ENCODE measurements at regions not wholly inside any gene's neighbourhood (a gene's known extent, or its start where the extent isn't known, plus 50 kb on each side); places are given as distances from the start of the nearest gene placed in this dataset.

DNA sequence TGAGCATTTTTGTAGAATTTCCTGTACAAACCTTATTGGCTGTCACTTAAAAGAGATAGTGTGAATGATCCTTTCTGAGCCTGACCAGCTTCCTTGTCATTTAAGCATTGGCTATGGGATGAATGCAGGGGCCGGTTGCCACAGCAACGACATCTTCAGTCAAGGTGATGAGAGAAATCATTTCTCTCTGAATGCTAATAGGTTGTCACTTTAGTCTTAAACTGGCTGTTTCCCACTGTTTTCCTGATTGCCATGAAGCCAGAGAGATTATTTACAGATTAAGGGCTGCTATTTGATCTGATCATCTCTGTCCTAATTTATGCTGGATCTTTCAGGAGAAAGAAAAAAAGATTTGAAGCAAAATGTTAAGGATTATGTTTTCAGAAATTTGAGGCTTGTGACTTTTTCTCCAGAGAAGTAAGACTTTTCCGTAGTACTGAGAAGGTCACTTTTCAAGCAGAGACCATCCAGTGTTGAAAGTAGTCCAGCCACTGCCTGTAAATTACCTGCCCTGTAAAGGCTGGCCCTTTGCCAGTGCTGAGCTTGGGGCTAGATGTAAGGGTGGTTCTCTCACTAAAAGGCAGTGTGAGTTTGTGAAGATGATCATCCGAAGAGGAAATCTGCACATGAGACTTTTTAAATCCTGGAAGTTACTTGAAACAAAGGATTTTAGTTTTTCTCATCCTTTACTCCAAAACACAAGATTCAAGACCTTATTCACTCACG is 235.6 kb downstream of the DACT1 start:
- RAD21 ChIA-PET (ENCODE audit: low non-redundant PET in 1 of 2, low total read pairs in 2 of 2, uncharacterized antibody in 2 of 2, unreplicated experiment in 2 of 2) = no interaction called here
- Histone ChIP-seq H3K9ac (ENCODE audit: low read length) (no peak overlapping the region), H2AFZ (ENCODE audit: low read depth, low read length, poor library complexity, severe bottlenecking) (no peak overlapping the region), H3K79me2 (ENCODE audit: insufficient read depth, low read length) (no peaks in the 10 kb centered on the region), H3K36me3 (ENCODE audit: control insufficient read depth in 1 of 2, insufficient read depth in 2 of 2, low read length in 2 of 2) (no peaks in the 10 kb centered on the region), H3K27ac (ENCODE audit: low read depth, low read length) (no peak overlapping the region), H3K9me3 (ENCODE audit: control insufficient read depth in 1 of 2, insufficient read depth in 1 of 2, low read depth in 1 of 2, low read length in 2 of 2) (no peaks in the 10 kb centered on the region), H3K4me3 (replicated peaks in 1 of 2; ENCODE audit: low read depth in 1 of 2, low read length in 2 of 2) (no peak overlapping the region), H3K9me2 (ENCODE audit: insufficient read depth) (no peaks in the 10 kb centered on the region), H3K4me1 (ENCODE audit: control insufficient read depth in 1 of 2, insufficient read depth in 2 of 2, low read length in 2 of 2) (peaks cover 0 to under 1% of the 10 kb centered on the region in 2 experiments; a peak in 1 of 4 replicates), H3K4me2 (ENCODE audit: low read length) (no peak overlapping the region), H4K20me1 (ENCODE audit: insufficient read depth) (no peaks in the 10 kb centered on the region), H3K27me3 (ENCODE audit: insufficient read depth, low read length) (no peaks in the 10 kb centered on the region)
- CTCF ChIA-PET = no interaction called here
- POLR2A ChIA-PET = no interaction called here
- DNase-seq (ENCODE audit: low read depth, low spot score) (no peak), ATAC-seq (no peak)
- no TSS peak for BruUV-seq (replicated peaks)
- TF ChIP-seq RAD21 (IDR thresholded peaks at IDR 0.05; ENCODE audit: low read depth) (no peak), ELF1 (IDR thresholded peaks at IDR 0.05; ENCODE audit: borderline replicate concordance, low read depth) (no peak)
- TF ChIP-seq, protein P1, sequence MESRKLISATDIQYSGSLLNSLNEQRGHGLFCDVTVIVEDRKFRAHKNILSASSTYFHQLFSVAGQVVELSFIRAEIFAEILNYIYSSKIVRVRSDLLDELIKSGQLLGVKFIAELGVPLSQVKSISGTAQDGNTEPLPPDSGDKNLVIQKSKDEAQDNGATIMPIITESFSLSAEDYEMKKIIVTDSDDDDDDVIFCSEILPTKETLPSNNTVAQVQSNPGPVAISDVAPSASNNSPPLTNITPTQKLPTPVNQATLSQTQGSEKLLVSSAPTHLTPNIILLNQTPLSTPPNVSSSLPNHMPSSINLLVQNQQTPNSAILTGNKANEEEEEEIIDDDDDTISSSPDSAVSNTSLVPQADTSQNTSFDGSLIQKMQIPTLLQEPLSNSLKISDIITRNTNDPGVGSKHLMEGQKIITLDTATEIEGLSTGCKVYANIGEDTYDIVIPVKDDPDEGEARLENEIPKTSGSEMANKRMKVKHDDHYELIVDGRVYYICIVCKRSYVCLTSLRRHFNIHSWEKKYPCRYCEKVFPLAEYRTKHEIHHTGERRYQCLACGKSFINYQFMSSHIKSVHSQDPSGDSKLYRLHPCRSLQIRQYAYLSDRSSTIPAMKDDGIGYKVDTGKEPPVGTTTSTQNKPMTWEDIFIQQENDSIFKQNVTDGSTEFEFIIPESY (IDR thresholded peaks at IDR 0.05; ENCODE audit: extremely low read depth, insufficient replicate concordance, low read length) = no peak
- TF ChIP-seq, protein P2, sequence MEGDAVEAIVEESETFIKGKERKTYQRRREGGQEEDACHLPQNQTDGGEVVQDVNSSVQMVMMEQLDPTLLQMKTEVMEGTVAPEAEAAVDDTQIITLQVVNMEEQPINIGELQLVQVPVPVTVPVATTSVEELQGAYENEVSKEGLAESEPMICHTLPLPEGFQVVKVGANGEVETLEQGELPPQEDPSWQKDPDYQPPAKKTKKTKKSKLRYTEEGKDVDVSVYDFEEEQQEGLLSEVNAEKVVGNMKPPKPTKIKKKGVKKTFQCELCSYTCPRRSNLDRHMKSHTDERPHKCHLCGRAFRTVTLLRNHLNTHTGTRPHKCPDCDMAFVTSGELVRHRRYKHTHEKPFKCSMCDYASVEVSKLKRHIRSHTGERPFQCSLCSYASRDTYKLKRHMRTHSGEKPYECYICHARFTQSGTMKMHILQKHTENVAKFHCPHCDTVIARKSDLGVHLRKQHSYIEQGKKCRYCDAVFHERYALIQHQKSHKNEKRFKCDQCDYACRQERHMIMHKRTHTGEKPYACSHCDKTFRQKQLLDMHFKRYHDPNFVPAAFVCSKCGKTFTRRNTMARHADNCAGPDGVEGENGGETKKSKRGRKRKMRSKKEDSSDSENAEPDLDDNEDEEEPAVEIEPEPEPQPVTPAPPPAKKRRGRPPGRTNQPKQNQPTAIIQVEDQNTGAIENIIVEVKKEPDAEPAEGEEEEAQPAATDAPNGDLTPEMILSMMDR (IDR thresholded peaks at IDR 0.05 in 2 of 3, conservative IDR thresholded peaks at IDR 0.05 in 1 of 3; ENCODE audit: borderline replicate concordance in 1 of 3, insufficient read depth in 1 of 3, low read depth in 2 of 3, low read length in 2 of 3) = no peak
- intact Hi-C loops (cut with micrococcal nuclease) = no loop called here
